Aorta (tissue), 5 donors: ENCODE measurements at regions not wholly inside any gene's neighbourhood (a gene's known extent, or its start where the extent isn't known, plus 50 kb on each side); places are given as distances from the start of the nearest gene placed in this dataset.

Source experiments
- ATAC-seq: fragments of 200-7000 bp; cut with Tn5 transposase; one replicate; pipeline ENCODE4 v1.9.1; 2022; ENCODE audit warnings: moderate library complexity; ENCODE audit not compliant: low FRiP score
- DNase-seq, 2 donors: peaks; one replicate each; pipeline ENCODE4 v3.0.0-alpha.2; 2020
- H3K27ac ChIP-seq, 2 donors: one replicate each; pipeline ENCODE4 v1.5.1; 2013; ENCODE audit warnings: low read length in 2 of 2, mild to moderate bottlenecking in 2 of 2, moderate library complexity in 2 of 2, control low read depth in 1 of 2, inconsistent platforms in 1 of 2, low read depth in 1 of 2
- H3K27me3 ChIP-seq, 2 donors: one replicate each; pipeline ENCODE4 v1.6.1; 2013; ENCODE audit warnings: control low read depth in 1 of 2, low read length in 1 of 2, mild to moderate bottlenecking in 1 of 2, moderate library complexity in 1 of 2; ENCODE audit not compliant: insufficient read depth in 2 of 2, control insufficient read depth in 1 of 2
- H3K36me3 ChIP-seq, 2 donors: one replicate each; pipeline ENCODE4 v1.6.1; 2013; ENCODE audit warnings: control low read depth in 1 of 2, low read length in 1 of 2, mild to moderate bottlenecking in 1 of 2; ENCODE audit not compliant: insufficient read depth in 2 of 2, control insufficient read depth in 1 of 2
- H3K4me1 ChIP-seq, 2 donors: one replicate each; pipeline ENCODE4 v1.6.1; 2013; ENCODE audit warnings: low read length in 2 of 2, control low read depth in 1 of 2, mild to moderate bottlenecking in 1 of 2, moderate library complexity in 1 of 2; ENCODE audit not compliant: insufficient read depth in 2 of 2, control insufficient read depth in 1 of 2
- H3K4me3 ChIP-seq, 2 donors: one replicate each; pipeline ENCODE4 v1.5.1; 2013; ENCODE audit warnings: low read length in 2 of 2, control low read depth in 1 of 2, mild to moderate bottlenecking in 1 of 2
- H3K9me3 ChIP-seq: one replicate; pipeline ENCODE4 v1.6.1; 2013; ENCODE audit warnings: mild to moderate bottlenecking, low read length; ENCODE audit not compliant: control insufficient read depth
- WGBS, 2 donors: extraction: QIAGEN DNeasy Blood & Tissue Kit; methylation state at CpG; one replicate each; pipeline ENCODE4 v1.1.7; 2013; 5-methylcytosine and 5-hydroxymethylcytosine counted together
- intact Hi-C, 2 donors: fragments of 100-400 bp; cut with DNase I; formaldehyde crosslinking; loops; one replicate each; pipeline versions ENCODE4 v1.14.2 to v1.15.0; 2022
- donor health status: healthy with polysubstance abuse.
- donor health status: Bipolar disorder and iron deficiency.
- donor health status: DM: no; HTN: no; CAD: no.
- donor health status: DM: no; HTN: no; CAD: no.
- donor health status: DM: yes; HTN: yes; CAD: no.

DNA sequence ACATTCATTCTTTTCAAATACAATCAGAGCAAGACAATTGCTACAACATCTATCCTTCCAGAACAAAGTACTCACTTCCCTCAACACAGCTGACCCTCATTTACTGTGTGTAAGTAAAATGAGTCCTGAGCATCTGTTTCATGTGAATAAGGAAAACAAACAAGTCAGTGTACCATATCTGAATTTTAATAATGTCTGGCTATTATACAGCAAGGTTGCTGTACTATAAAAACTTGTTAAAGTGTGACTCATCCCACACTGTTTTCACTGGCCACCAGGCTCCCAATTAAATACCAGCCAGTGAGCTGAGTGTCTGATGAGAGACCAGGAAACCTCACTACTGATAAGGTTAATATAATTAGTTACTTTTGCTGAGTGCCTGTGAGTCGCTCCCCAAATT lies 339.8 kb downstream of the AGTPBP1 start:
- no peak overlapping the region for H3K4me3 ChIP-seq
- ATAC-seq (no peak), DNase-seq (no peak)
- no peaks in the 10 kb centered on the region for H3K36me3 ChIP-seq
- H3K27me3 ChIP-seq: no peaks in the 10 kb centered on the region
- intact Hi-C loops: no loop called here
- 7 to 11% methylated on average over 1 of the region's 1 CpG for WGBS, 2 donors
- H3K4me1 ChIP-seq: no peaks in the 10 kb centered on the region
- no peaks in the 10 kb centered on the region for H3K9me3 ChIP-seq
- H3K27ac ChIP-seq: no peak overlapping the region

DNA sequence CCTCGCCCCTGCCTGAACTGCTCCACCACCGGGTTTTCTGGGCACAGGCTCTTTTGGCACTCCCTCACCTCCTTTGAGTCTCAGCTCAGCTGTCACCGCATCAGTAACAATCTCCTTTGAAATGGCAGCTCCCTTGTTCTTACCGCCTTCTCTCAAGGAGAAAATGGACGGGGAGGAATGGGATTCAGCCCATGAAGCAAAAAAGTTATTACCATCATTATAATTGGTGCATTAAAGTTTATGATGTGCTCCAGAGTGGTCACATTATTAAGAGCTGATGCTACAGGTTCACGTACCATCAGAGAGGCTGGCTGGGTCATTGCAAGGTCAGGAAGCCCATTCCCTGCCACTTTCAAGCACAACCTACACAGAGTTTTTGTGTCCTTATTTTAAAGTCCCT lies 344.7 kb downstream of the AGTPBP1 start:
- H3K27ac ChIP-seq: no peak overlapping the region
- H3K9me3 ChIP-seq: no peaks in the 10 kb centered on the region
- DNase-seq (no peak), ATAC-seq (no peak)
- WGBS, 2 donors: 80 to 85% methylated on average over 6 of the region's 6 CpGs
- H3K36me3 ChIP-seq: no peaks in the 10 kb centered on the region
- no peak overlapping the region for H3K4me3 ChIP-seq
- H3K27me3 ChIP-seq: peaks cover 0 to 1% of the 10 kb centered on the region in 2 donors
- intact Hi-C loops: no loop called here
- H3K4me1 ChIP-seq: no peaks in the 10 kb centered on the region

DNA sequence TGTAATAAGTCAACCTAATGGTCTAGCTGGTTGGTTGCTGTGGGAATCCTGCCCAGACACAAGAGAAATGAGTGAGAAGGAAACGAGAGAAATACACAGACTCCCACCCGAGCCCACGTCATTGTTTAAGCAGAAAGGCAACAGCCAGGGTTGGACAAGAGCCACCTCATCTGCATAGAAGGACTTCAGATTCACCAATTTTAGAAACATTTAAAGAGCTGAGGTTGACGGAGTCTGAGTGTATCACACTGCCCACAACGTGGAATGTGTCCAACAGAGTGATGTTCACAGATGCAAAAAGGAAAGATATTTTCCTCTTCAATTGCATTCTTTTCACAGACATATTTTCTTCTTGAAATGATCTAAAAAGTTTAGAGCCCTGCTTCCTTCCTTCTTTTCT lies 349.5 kb downstream of the AGTPBP1 start:
- peaks cover 0 to 1% of the 10 kb centered on the region in 2 donors for H3K27me3 ChIP-seq
- DNase-seq (no peak), ATAC-seq (no peak)
- H3K9me3 ChIP-seq: no peaks in the 10 kb centered on the region
- intact Hi-C loops: no loop called here
- WGBS, 2 donors: 21 to 29% methylated on average over 5 of the region's 5 CpGs
- H3K27ac ChIP-seq: no peak overlapping the region
- no peaks in the 10 kb centered on the region for H3K4me1 ChIP-seq
- H3K4me3 ChIP-seq: no peak overlapping the region
- H3K36me3 ChIP-seq: no peaks in the 10 kb centered on the region

DNA sequence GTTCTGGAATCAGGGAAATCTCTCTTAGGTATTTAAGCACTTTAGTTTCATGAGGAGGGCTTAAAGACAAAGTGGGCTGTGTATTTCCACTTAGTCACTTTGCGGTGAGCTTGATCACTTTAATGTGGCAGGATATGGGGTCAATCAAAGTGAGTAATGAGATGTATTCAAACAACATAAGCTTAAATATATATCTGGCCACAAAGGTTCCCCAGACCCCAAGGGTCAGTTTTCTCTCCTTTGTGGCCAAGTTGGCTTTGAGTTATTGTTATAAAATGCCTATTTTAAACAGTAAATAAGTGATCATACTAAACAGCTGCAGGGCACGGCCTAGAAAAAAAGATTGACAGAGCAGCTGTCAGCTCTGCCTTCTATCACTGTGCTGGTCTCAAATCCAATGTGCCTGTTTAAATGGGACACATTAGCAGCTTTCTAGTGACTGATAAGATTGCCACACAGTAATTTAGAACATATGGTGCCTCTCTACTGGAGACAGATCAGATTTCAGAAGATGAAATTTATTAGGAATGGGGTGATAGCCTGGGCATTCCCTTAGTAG lies 363.9 kb downstream of the AGTPBP1 start:
- Histone ChIP-seq H3K9me3 (no peaks in the 10 kb centered on the region), H3K36me3 (no peaks in the 10 kb centered on the region), H3K27me3 (peaks cover 0 to 1% of the 10 kb centered on the region in 2 donors), H3K27ac (no peak overlapping the region), H3K4me1 (no peaks in the 10 kb centered on the region), H3K4me3 (no peak overlapping the region)
- DNase-seq (no peak), ATAC-seq (no peak)
- intact Hi-C loops: no loop called here
- WGBS, 2 donors: 62 to 66% methylated on average over 2 of the region's 2 CpGs

DNA sequence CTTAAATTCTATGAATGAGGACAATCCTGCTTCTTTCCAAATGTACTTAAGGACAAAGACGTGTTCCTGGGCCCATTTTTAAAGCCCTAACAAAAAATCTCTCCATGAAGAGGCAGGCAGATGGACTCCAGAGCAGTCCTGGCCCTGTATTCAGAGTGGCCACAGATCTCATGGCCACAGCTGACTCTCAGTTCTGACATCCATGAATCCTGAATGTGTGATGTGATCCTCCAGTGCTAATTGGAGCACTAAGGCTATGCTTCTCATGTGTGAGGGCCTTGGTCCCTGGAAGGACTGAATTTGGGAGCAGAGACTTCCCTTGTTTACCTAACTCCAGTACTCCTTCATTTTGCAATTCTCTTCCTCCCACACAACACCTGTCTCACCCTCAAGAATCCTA lies 373.0 kb downstream of the AGTPBP1 start:
- Histone ChIP-seq H3K27ac (no peak overlapping the region), H3K4me3 (no peak overlapping the region), H3K4me1 (no peaks in the 10 kb centered on the region), H3K36me3 (no peaks in the 10 kb centered on the region), H3K27me3 (no peaks in the 10 kb centered on the region), H3K9me3 (no peaks in the 10 kb centered on the region)
- 81% methylated on average over 1 of the region's 1 CpG for WGBS, 2 donors
- ATAC-seq (no peak), DNase-seq (no peak)
- intact Hi-C loops: no loop called here

DNA sequence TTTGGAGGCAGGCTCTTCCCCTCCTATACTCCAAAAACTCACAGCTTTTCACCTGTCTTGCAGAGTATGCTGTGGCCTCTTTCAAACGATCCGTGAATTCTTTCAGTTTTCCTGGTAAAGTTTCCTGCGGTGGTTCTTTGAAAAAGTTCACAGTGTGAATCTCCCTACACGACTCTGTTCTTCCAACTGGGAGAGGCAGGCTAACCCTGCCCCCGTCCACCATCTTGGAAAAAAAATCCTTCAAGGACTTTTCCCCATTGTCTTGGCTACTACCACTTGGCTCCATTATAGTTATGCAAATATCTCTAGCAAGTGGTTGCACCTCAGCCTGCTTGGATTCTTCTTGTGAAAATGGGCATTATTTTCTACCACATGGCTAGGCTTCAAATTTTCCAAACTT lies 382.6 kb downstream of the AGTPBP1 start:
- Histone ChIP-seq H3K27ac (no peak overlapping the region), H3K4me3 (no peak overlapping the region), H3K4me1 (no peaks in the 10 kb centered on the region), H3K27me3 (no peaks in the 10 kb centered on the region), H3K9me3 (peaks cover 6% of the 10 kb centered on the region), H3K36me3 (no peaks in the 10 kb centered on the region)
- DNase-seq (no peak), ATAC-seq (no peak)
- intact Hi-C loops: no loop called here
- WGBS, 2 donors: 86 to 89% methylated on average over 5 of the region's 5 CpGs

DNA sequence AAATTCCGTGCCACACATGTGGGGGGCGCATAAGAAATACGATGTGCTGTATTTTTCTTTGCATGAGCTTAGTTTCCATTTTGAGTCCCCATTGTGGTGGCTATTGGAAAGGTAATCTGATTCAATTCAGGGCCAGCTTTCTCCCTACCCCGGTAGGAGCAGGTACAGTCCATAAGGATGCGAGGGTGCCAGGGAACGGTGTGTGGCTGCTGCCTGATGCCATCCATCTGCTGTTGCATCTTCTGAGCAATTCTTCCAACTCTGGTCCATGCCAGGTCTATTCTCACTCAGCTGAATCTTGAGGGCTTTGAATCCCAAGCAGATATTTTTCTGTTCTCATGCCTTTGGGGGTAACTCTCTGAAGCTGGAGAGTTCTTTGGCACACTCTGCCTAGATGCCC lies 392.7 kb downstream of the AGTPBP1 start:
- H3K27me3 ChIP-seq: no peaks in the 10 kb centered on the region
- ATAC-seq (no peak), DNase-seq (no peak)
- intact Hi-C loops: no loop called here
- H3K4me3 ChIP-seq: no peak overlapping the region
- H3K4me1 ChIP-seq: no peaks in the 10 kb centered on the region
- H3K9me3 ChIP-seq: peaks cover 1% of the 10 kb centered on the region
- 94 to 95% methylated on average over 6 of the region's 6 CpGs for WGBS, 2 donors
- H3K27ac ChIP-seq: no peak overlapping the region
- no peaks in the 10 kb centered on the region for H3K36me3 ChIP-seq

DNA sequence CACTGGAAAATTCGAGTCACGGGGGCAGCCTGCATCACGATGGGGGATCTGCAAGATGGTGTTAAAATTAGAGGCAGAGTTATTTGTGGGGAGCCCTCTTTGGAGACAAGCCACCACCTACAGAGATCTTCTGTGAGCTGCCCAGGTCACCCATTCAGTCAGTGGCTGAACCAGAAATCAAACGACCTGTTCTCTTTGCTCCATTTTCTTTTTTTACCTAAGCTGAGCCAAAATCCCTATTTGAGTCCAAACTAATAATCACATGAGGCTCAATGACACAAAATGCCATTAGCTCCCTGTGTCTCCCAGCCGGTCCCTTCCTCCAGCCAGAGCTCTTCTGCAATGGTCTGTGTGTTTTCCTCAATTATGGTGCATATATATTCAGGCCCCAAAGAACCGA lies 394.2 kb downstream of the AGTPBP1 start:
- Histone ChIP-seq H3K36me3 (no peaks in the 10 kb centered on the region), H3K27ac (no peak overlapping the region), H3K4me1 (no peaks in the 10 kb centered on the region), H3K9me3 (no peaks in the 10 kb centered on the region), H3K27me3 (no peaks in the 10 kb centered on the region), H3K4me3 (no peak overlapping the region)
- WGBS, 2 donors: 74 to 78% methylated on average over 6 of the region's 6 CpGs
- intact Hi-C loops: no loop called here
- ATAC-seq (no peak), DNase-seq (no peak)

DNA sequence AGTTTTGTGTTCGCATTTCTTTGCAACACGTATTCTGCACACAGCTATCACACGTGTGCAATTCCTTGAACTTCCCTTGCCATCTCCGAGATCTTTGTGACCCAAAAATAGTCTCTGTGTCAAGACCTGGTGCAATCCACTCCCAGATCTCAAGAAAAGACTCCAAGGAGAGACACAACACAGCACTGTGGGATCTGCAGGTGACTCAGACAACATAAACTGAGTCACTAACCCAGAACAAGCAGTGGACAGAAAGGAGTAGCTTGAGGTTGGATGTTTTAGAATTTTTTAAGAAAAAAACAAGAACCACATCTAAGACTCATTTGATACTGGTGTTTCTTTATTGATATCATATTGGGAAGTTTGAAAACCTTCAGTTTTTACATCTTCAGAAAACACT lies 396.9 kb downstream of the AGTPBP1 start:
- no peaks in the 10 kb centered on the region for H3K4me1 ChIP-seq
- H3K27me3 ChIP-seq: no peaks in the 10 kb centered on the region
- 78 to 80% methylated on average over 4 of the region's 4 CpGs for WGBS, 2 donors
- H3K27ac ChIP-seq: no peak overlapping the region
- intact Hi-C loops: no loop called here
- no peak overlapping the region for H3K4me3 ChIP-seq
- no peak for ATAC-seq
- no peaks in the 10 kb centered on the region for H3K9me3 ChIP-seq
- H3K36me3 ChIP-seq: no peaks in the 10 kb centered on the region
- no peak for DNase-seq
